AG09319 (cell line): ENCODE measurements at regions not wholly inside any gene's neighbourhood (a gene's known extent, or its start where the extent isn't known, plus 50 kb on each side); places are given as distances from the start of the nearest gene placed in this dataset.
A peak's percentile ranks its signal among the peaks of the same experiment; 100 is the strongest.

Experiments
- DNase-seq: peaks from one replicate; pipeline ENCODE4 v3.0.0-alpha.2; 2010; ENCODE audit warnings: low read depth; ENCODE audit errors: extremely low read depth
- CTCF ChIP-seq: IDR thresholded peaks from 2 replicates; pipeline ENCODE4 v1.5.1; 2011; ENCODE audit warnings: low read depth, mild to moderate bottlenecking, inconsistent platforms, low read length, moderate library complexity

GRCh38 chr1:200496937-200497336 is 87.1 kb upstream of the ZNF281 start:
- DNase-seq, result no peak
- TF ChIP-seq CTCF, result no peak; the same call in 1 of the 2 replicates

GRCh38 chr1:200495901-200496300 is 86.1 kb upstream of the ZNF281 start:
- no peak for TF ChIP-seq CTCF
- no peak for DNase-seq

GRCh38 chr1:200493344-200493743 is 83.5 kb upstream of the ZNF281 start:
- no peak for DNase-seq
- no peak for TF ChIP-seq CTCF

- DNase-seq, result no peak
- no peak for TF ChIP-seq CTCF
Observed at GRCh38 chr1:200491103-200491502, 81.3 kb upstream of the ZNF281 start.

- no peak for DNase-seq
Observed at GRCh38 chr1:200490183-200490582, 80.3 kb upstream of the ZNF281 start.

GRCh38 chr1:200488375-200489165 is 78.7 kb upstream of the ZNF281 start:
- DNase-seq, result peak; percentile 60
- peak; percentile 82 for TF ChIP-seq CTCF

More at GRCh38 chr1:200490183-200490582, 80.3 kb upstream of the ZNF281 start:
- no peak for TF ChIP-seq CTCF

- no peak for DNase-seq
- no peak for TF ChIP-seq CTCF
Observed at GRCh38 chr1:200487650-200488049, 77.8 kb upstream of the ZNF281 start.
